Kidney (tissue), 13 donors: ENCODE measurements at regions not wholly inside any gene's neighbourhood (a gene's known extent, or its start where the extent isn't known, plus 50 kb on each side); places are given as distances from the start of the nearest gene placed in this dataset.
A peak's percentile ranks its signal among the peaks of the same experiment; 100 is the strongest.
"Not testable (repeated sequence)": the region's sequence is repeated elsewhere in the genome, so short reads cannot be mapped to it uniquely, and the experiment has no call there.

ENCODE experiments used
- DNase-seq, 5 donors: peaks; one replicate each; pipeline ENCODE4 v3.0.0-alpha.2; 2013 to 2020
- FAIRE-seq: peaks from 2 replicates; lab custom pipeline; 2012; peaks lifted over from hg19 to GRCh38; lab: Jason Lieb, UNC
- H3K27ac ChIP-seq, 2 donors: one replicate each; pipeline ENCODE4 v1.7.0; 2013; ENCODE audit warnings: low read depth in 2 of 2, low read length in 2 of 2, inconsistent platforms in 1 of 2
- H3K27me3 ChIP-seq: one replicate; pipeline ENCODE4 v1.7.1; 2013; ENCODE audit warnings: low read length, inconsistent platforms; ENCODE audit not compliant: control insufficient read depth, insufficient read depth
- H3K36me3 ChIP-seq, 3 donors: one replicate each; pipeline versions ENCODE4 v1.7.0 to v1.7.1; 2013; ENCODE audit warnings: low read length in 3 of 3, control low read depth in 1 of 3, inconsistent platforms in 1 of 3; ENCODE audit not compliant: insufficient read depth in 3 of 3, control insufficient read depth in 2 of 3
- H3K4me1 ChIP-seq, 3 donors: one replicate each; pipeline versions ENCODE4 v1.7.0 to v1.7.1; 2013; ENCODE audit warnings: low read length in 3 of 3, inconsistent platforms in 1 of 3, low read depth in 1 of 3; ENCODE audit not compliant: control insufficient read depth in 2 of 3, insufficient read depth in 2 of 3
- H3K4me3 ChIP-seq, 3 donors: one replicate each; pipeline versions ENCODE4 v1.7.0 to v1.8.1; 2013; ENCODE audit warnings: low read length in 3 of 3, control low read depth in 1 of 3, inconsistent platforms in 1 of 3
- H3K9ac ChIP-seq, 3 donors: one replicate each; pipeline versions ENCODE4 v1.7.0 to v1.7.1; 2013; ENCODE audit warnings: low read length in 3 of 3, control low read depth in 1 of 3, inconsistent platforms in 1 of 3
- H3K9me3 ChIP-seq, 3 donors: one replicate each; pipeline versions ENCODE4 v1.7.0 to v1.7.1; 2013; ENCODE audit warnings: low read length in 3 of 3, control low read depth in 1 of 3, inconsistent platforms in 1 of 3; ENCODE audit not compliant: control insufficient read depth in 2 of 3, insufficient read depth in 1 of 3
- intact Hi-C: fragments of 100-400 bp; cut with DNase I; formaldehyde crosslinking; loops from one replicate; pipeline ENCODE4 v1.11.1; 2022
- TF ChIP-seq, protein P1 (sequence below): IDR thresholded peaks from 3 replicates; pipeline ENCODE4 v1.5.1; 2012; ENCODE audit warnings: mild to moderate bottlenecking, moderate library complexity, borderline replicate concordance; ENCODE audit not compliant: insufficient read depth; ENCODE audit errors: extremely low read depth
- donor health status: control.
- donor health status: control.
- donor health status: control.
- donor health status: control.
- donor health status: control.
- donor health status: DM: yes; HTN: yes; CAD: no.
- donor health status: Normal renal cell carcinoma (clear cell type).

DNA sequence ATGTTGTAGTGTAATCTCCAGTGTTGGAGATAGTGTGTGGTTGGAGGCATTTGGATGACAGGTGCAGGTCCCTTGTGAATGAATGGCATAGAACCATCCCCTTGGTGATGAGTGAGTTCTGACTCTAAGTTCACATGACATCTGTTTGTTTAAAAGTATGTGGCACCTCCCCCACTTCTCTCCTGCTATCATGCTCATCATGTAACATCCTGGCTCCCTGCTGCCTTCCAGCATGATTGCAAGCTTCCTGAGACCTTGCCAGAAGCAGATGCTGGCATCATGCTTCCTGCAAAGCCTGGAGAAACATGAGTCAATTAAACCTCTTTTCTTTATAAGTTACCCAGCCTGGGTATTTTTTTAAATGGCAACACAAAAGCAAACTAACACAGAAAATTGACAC, 499.0 kb upstream of the SEMA3D start:
- Histone ChIP-seq H3K9me3 (no peaks in the 10 kb centered on the region), H3K27ac (no peak overlapping the region), H3K27me3 (no peaks in the 10 kb centered on the region), H3K4me1 (no peaks in the 10 kb centered on the region), H3K9ac (no peak overlapping the region), H3K4me3 (no peak overlapping the region), H3K36me3 (no peaks in the 10 kb centered on the region)
- no peak for DNase-seq
- TF ChIP-seq, protein P1, sequence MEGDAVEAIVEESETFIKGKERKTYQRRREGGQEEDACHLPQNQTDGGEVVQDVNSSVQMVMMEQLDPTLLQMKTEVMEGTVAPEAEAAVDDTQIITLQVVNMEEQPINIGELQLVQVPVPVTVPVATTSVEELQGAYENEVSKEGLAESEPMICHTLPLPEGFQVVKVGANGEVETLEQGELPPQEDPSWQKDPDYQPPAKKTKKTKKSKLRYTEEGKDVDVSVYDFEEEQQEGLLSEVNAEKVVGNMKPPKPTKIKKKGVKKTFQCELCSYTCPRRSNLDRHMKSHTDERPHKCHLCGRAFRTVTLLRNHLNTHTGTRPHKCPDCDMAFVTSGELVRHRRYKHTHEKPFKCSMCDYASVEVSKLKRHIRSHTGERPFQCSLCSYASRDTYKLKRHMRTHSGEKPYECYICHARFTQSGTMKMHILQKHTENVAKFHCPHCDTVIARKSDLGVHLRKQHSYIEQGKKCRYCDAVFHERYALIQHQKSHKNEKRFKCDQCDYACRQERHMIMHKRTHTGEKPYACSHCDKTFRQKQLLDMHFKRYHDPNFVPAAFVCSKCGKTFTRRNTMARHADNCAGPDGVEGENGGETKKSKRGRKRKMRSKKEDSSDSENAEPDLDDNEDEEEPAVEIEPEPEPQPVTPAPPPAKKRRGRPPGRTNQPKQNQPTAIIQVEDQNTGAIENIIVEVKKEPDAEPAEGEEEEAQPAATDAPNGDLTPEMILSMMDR: no peak
- intact Hi-C loops: no loop called here
- no peak for FAIRE-seq

DNA sequence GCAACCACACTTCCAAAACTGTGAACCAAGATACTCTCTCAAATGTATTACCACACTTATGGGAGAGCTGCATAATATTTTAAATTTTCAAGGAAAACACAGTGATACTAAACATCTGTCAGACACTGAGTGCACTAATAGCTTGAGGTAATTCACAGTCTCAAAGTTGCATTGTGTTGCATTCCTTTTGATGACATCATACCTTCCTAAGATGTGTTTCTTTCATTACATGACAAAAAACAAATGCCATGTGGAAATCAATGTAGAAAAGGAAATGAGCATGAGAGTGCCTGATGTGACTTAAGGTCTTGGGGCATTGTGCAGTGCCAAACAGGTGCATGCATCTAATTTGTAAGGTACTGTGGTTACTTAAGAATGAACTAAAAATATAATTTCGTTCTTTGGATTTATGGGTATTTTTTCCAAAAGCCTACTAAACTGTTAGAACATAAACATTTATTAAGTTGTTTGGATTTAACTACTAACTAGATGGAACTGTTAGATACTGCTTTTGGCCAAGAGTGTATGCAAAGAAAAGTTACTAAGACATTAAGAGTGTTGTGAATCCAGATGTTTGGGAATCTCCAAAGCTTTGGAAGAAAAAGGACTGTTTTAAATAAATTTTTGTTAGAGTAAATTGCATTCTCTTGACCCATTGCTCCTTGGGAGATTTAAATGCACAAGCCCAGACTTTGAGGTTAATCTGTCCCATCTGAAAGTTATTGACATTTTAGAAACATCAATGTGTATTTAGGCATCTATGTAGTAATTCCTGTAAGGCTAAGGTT, 496.2 kb upstream of the SEMA3D start:
- Histone ChIP-seq H3K27ac (no peak overlapping the region), H3K9ac (no peak overlapping the region), H3K27me3 (no peaks in the 10 kb centered on the region), H3K4me3 (no peak overlapping the region), H3K36me3 (no peaks in the 10 kb centered on the region), H3K4me1 (no peaks in the 10 kb centered on the region), H3K9me3 (no peaks in the 10 kb centered on the region)
- TF ChIP-seq, protein P1: no peak
- intact Hi-C loops: no loop called here
- no peak for FAIRE-seq
- no peak for DNase-seq

DNA sequence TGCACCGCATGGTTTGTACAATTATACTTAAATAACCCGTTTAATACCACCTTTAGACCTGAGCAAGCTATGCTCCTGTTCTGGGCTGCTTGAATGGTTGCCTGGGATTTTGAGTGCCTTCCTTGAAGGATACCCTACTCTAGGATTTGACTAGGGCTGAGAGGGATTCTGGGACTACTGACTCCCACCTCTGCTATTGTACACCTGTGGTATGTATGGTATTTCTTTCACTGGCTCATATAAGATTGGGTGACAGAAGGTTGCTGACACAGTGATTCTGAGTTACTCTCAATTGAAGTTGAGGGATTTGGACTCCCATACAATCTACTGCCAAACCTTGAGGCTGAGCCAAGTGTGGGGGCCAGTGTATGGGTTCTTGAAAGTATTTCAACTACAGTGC, 494.4 kb upstream of the SEMA3D start:
- Histone ChIP-seq H3K27me3 (no peaks in the 10 kb centered on the region), H3K36me3 (no peaks in the 10 kb centered on the region), H3K9ac (no peak overlapping the region), H3K27ac (no peak overlapping the region), H3K9me3 (no peaks in the 10 kb centered on the region), H3K4me1 (no peaks in the 10 kb centered on the region), H3K4me3 (no peak overlapping the region)
- intact Hi-C loops: no loop called here
- TF ChIP-seq, protein P1: no peak
- DNase-seq (no peak), FAIRE-seq (no peak)

DNA sequence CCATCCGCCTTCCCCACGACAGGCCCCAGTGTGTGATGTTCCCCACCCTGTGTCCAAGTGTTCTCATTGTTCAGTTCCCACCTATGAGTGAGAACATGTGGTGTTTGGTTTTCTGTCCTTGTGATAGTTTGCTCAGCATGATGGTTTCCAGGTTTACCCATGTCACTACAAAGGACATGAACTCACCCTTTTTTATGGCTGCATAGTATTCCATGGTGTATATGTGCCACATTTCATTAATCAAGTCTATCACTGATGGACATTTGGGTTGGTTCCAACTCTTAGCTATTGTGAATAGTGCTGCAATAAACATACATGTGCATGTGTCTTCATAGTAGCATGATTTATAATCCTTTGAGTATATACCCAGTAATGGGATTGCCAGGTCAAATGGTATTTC, 488.2 kb upstream of the SEMA3D start:
- FAIRE-seq, H3K27ac ChIP-seq, H3K9me3 ChIP-seq, H3K36me3 ChIP-seq, H3K4me1 ChIP-seq, H3K4me3 ChIP-seq, H3K27me3 ChIP-seq, H3K9ac ChIP-seq, intact Hi-C loops: not testable (repeated sequence)
- DNase-seq: peak in 1 of 5 donors; percentile 15
